WTC11 (cell line): ENCODE measurements at regions not wholly inside any gene's neighbourhood (a gene's known extent, or its start where the extent isn't known, plus 50 kb on each side); places are given as distances from the start of the nearest gene placed in this dataset.

Source experiments
- ATAC-seq: fragments of 200-7000 bp; cut with Tn5 transposase; 2 replicates; pipeline ENCODE4 v1.10.0; 2021; ENCODE audit warnings: mild to moderate bottlenecking, moderate library complexity
- CTCF ChIA-PET: fragments of 300-600 bp; sonication (Branson Sonifier 250); formaldehyde crosslinking; loops from one replicate; lab custom pipeline; 2021; ENCODE audit warnings: antibody characterized with exemption; lab: Charles Lee
- POLR2A ChIA-PET: fragments of 350-600 bp; sonication (Branson Sonifier 250); formaldehyde crosslinking; loops from one replicate; lab custom pipeline; 2021; ENCODE audit warnings: antibody characterized with exemption; lab: Charles Lee
- DNase-seq: peaks from one replicate; pipeline ENCODE4 v3.0.0; 2021; ENCODE audit warnings: low spot score
- H3K27ac Mint-ChIP-seq: 2 replicates; pipeline ENCODE4 v1.8.0; 2021; ENCODE audit warnings: mixed read lengths
- H3K27me3 Mint-ChIP-seq: 2 replicates; pipeline ENCODE4 v1.8.0; 2021; ENCODE audit warnings: low read depth, mild to moderate bottlenecking, moderate library complexity, mixed read lengths
- H3K36me3 Mint-ChIP-seq: 2 replicates; pipeline ENCODE4 v1.8.0; 2021; ENCODE audit warnings: mixed read lengths
- H3K4me1 Mint-ChIP-seq: 2 replicates; pipeline ENCODE4 v1.8.0; 2022; ENCODE audit warnings: mixed read lengths
- H3K4me3 Mint-ChIP-seq: 2 replicates; pipeline ENCODE4 v1.8.0; 2021; ENCODE audit warnings: mild to moderate bottlenecking, moderate library complexity, mixed read lengths
- H3K9me3 Mint-ChIP-seq: 2 replicates; pipeline ENCODE4 v1.8.0; 2021; ENCODE audit warnings: mixed read lengths
- CBFB ChIP-seq: sonication (generic); formaldehyde crosslinking; IDR thresholded peaks from 2 replicates; pipeline ENCODE4 v1.8.1; 2022; ENCODE audit warnings: mild to moderate bottlenecking, low read depth, missing genetic modification reagents
- CDX4 ChIP-seq: fragments of 250-450 bp; sonication (Bioruptor Pico); IDR thresholded peaks from 2 replicates; pipeline ENCODE4 v1.9.0; 2021; ENCODE audit warnings: moderate library complexity, mild to moderate bottlenecking, inconsistent platforms, borderline replicate concordance
- E2F1 ChIP-seq: sonication (generic); formaldehyde crosslinking; IDR thresholded peaks from 2 replicates; pipeline ENCODE4 v1.8.0; 2022; ENCODE audit warnings: mild to moderate bottlenecking, missing genetic modification reagents
- GABPB1 ChIP-seq: sonication (generic); formaldehyde crosslinking; IDR thresholded peaks from 2 replicates; pipeline ENCODE4 v1.8.1; 2023; ENCODE audit warnings: mild to moderate bottlenecking, missing genetic modification reagents
- GTF2I ChIP-seq: fragments of 250-450 bp; sonication (Bioruptor Pico); conservative IDR thresholded peaks from 2 replicates; pipeline ENCODE4 v1.4.0; 2021; ENCODE audit warnings: mild to moderate bottlenecking
- HMGXB4 ChIP-seq: sonication (generic); formaldehyde crosslinking; IDR thresholded peaks from 2 replicates; pipeline ENCODE4 v1.8.1; 2023; ENCODE audit warnings: mild to moderate bottlenecking, moderate library complexity, missing genetic modification reagents
- IRF2 ChIP-seq: sonication (generic); formaldehyde crosslinking; IDR thresholded peaks from 2 replicates; pipeline ENCODE4 v1.8.0; 2022; ENCODE audit warnings: low read depth, missing genetic modification reagents, borderline replicate concordance
- JAZF1 ChIP-seq: fragments of 250-450 bp; sonication (Bioruptor Pico); IDR thresholded peaks from 2 replicates; pipeline ENCODE4 v1.9.0; 2021; ENCODE audit warnings: moderate library complexity, mild to moderate bottlenecking, inconsistent platforms
- JUN ChIP-seq: sonication (generic); formaldehyde crosslinking; IDR thresholded peaks from 2 replicates; pipeline ENCODE4 v1.8.0; 2023; ENCODE audit warnings: mild to moderate bottlenecking, missing genetic modification reagents
- MLX ChIP-seq: sonication (generic); formaldehyde crosslinking; IDR thresholded peaks from 2 replicates; pipeline ENCODE4 v1.8.1; 2023; ENCODE audit warnings: mild to moderate bottlenecking, missing genetic modification reagents, moderate library complexity
- MXD4 ChIP-seq: fragments of 250-450 bp; sonication (Bioruptor Pico); IDR thresholded peaks from 2 replicates; pipeline ENCODE4 v1.8.0; 2021; ENCODE audit warnings: mild to moderate bottlenecking, moderate library complexity, borderline replicate concordance
- MYBL2 ChIP-seq: sonication (generic); formaldehyde crosslinking; IDR thresholded peaks from 2 replicates; pipeline ENCODE4 v1.8.1; 2023; ENCODE audit warnings: mild to moderate bottlenecking, moderate library complexity, missing genetic modification reagents
- PRDM15 ChIP-seq: sonication (generic); formaldehyde crosslinking; IDR thresholded peaks from 2 replicates; pipeline ENCODE4 v1.8.0; 2022; ENCODE audit warnings: missing genetic modification reagents
- PRRX2 ChIP-seq: fragments of 250-450 bp; sonication (Bioruptor Pico); IDR thresholded peaks from 2 replicates; pipeline ENCODE4 v1.8.0; 2021; ENCODE audit warnings: mild to moderate bottlenecking
- SOX15 ChIP-seq: fragments of 250-450 bp; sonication (Bioruptor Pico); IDR thresholded peaks from 2 replicates; pipeline ENCODE4 v1.9.0; 2021; ENCODE audit warnings: mild to moderate bottlenecking
- ZNF219 ChIP-seq: sonication (generic); formaldehyde crosslinking; IDR thresholded peaks from 2 replicates; pipeline ENCODE4 v1.8.0; 2023; ENCODE audit warnings: missing genetic modification reagents, mild to moderate bottlenecking, borderline replicate concordance
- ZNF396 ChIP-seq: fragments of 250-450 bp; sonication (Bioruptor Pico); IDR thresholded peaks from 2 replicates; pipeline ENCODE4 v1.8.0; 2021; ENCODE audit warnings: mild to moderate bottlenecking, moderate library complexity, borderline replicate concordance
- ZNF416 ChIP-seq: fragments of 250-450 bp; sonication (Bioruptor Pico); IDR thresholded peaks from 2 replicates; pipeline ENCODE4 v1.9.0; 2021; ENCODE audit warnings: mild to moderate bottlenecking, inconsistent platforms
- ZSCAN18 ChIP-seq: fragments of 250-450 bp; sonication (Bioruptor Pico); IDR thresholded peaks from 2 replicates; pipeline ENCODE4 v2.1.2; 2022; ENCODE audit warnings: mild to moderate bottlenecking, moderate library complexity

- TF ChIP-seq JAZF1 (CRISPR knock-in tag), result no peak
- no peak for TF ChIP-seq CBFB (CRISPR knock-in tag)
- no peak for TF ChIP-seq IRF2 (CRISPR knock-in tag)
- TF ChIP-seq PRRX2 (CRISPR knock-in tag), result no peak
- TF ChIP-seq ZNF396 (CRISPR knock-in tag), result no peak
- no peak for TF ChIP-seq E2F1
- no peak for TF ChIP-seq MXD4
- no peak for TF ChIP-seq ZSCAN18 (CRISPR knock-in tag)
- no peak for TF ChIP-seq ZNF416 (CRISPR knock-in tag)
Observed at GRCh38 chrY:15286572-15286971, 762.2 kb downstream of the NLGN4Y start (continued).

DNA sequence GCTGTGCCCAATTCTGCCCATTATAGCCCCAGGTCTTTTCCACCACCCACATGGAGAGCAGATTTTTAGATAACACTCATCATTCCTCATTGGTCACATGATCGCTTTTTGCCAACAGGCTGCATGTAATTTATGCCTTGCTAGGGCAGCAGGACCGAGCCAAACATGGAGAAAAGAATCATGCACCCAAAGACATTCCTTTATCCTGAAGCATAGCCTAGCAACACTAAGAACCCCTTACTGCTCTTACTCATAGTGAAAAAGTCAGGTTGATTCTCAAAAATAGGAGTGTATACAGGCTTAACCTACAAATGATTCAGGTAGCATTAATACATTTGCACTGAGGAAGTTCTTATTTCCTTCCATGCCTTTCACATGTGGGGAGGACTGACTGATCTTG, 765.5 kb downstream of the NLGN4Y start:
- no peak for TF ChIP-seq CDX4
- TF ChIP-seq PRDM15 (CRISPR knock-in tag), result no peak
- no peak for TF ChIP-seq GTF2I
- no peak for TF ChIP-seq ZNF219
- no peak for TF ChIP-seq GABPB1 (CRISPR knock-in tag)
- no peak for TF ChIP-seq SOX15 (CRISPR knock-in tag)
- no peak for TF ChIP-seq HMGXB4
- no peak for TF ChIP-seq MYBL2 (CRISPR knock-in tag)
- no peak for TF ChIP-seq MLX
- no peak for TF ChIP-seq IRF2 (CRISPR knock-in tag)
- TF ChIP-seq JUN (CRISPR knock-in tag), result no peak
- no peak for TF ChIP-seq PRRX2 (CRISPR knock-in tag)
- DNase-seq (no peak), ATAC-seq (no peak)
- ChIA-PET CTCF (no interaction called here), POLR2A (no interaction called here)
- Mint-ChIP-seq H3K27me3 (no peaks in the 10 kb centered on the region), H3K36me3 (no peaks in the 10 kb centered on the region), H3K27ac (no peak overlapping the region), H3K4me1 (peaks cover 8% of the 10 kb centered on the region), H3K4me3 (no peak overlapping the region), H3K9me3 (no peaks in the 10 kb centered on the region)
